ENCODE measurements at regions not wholly inside any gene's neighbourhood (a gene's known extent, or its start where the extent isn't known, plus 50 kb on each side); places are given as distances from the start of the nearest gene placed in this dataset.

GRCh38 chr7:18213652-18214051 lies 186.0 kb upstream of the PRPS1L1 start:
- H3K27me3 Mint-ChIP-seq (ENCODE audit: low read depth) = no peaks in the 10 kb centered on the region
- H3K4me1 Mint-ChIP-seq = no peaks in the 10 kb centered on the region
- H3K4me3 Mint-ChIP-seq = no peak overlapping the region
- ChIA-PET POLR2A (no interaction called here), CTCF (interaction anchor here (1.1 to 1.4 kb wide), 3 partner anchors 107 to 444 kb away, joined by 3 read pairs; no protein-coding TSS in a partner anchor)
- H3K36me3 Mint-ChIP-seq = no peaks in the 10 kb centered on the region
- no peak for ATAC-seq
- DNase-seq (ENCODE audit: low spot score) = no peak
- peaks cover 3% of the 10 kb centered on the region; the same call in 1 of the 2 replicates for H3K9me3 Mint-ChIP-seq
- H3K27ac Mint-ChIP-seq = no peak overlapping the region
- TF ChIP-seq ZNF219 (CRISPR knock-in tag; IDR thresholded peaks at IDR 0.05; ENCODE audit: borderline replicate concordance) (no peak), GABPB1 (CRISPR knock-in tag; IDR thresholded peaks at IDR 0.05) (no peak), ZBTB21 (CRISPR knock-in tag; IDR thresholded peaks at IDR 0.05; ENCODE audit: borderline replicate concordance) (no peak), RORB (CRISPR knock-in tag; IDR thresholded peaks at IDR 0.05) (no peak)

GRCh38 chr7:18216270-18216669 lies 188.6 kb upstream of the PRPS1L1 start:
- no peak for TF ChIP-seq ATF2 (CRISPR knock-in tag; IDR thresholded peaks at IDR 0.05; ENCODE audit: borderline replicate concordance, low read depth)
- TF ChIP-seq ZNF671 (CRISPR knock-in tag; IDR thresholded peaks at IDR 0.05) = no peak
- TF ChIP-seq MAX (CRISPR knock-in tag; IDR thresholded peaks at IDR 0.05) = no peak
- no peak for TF ChIP-seq ATF1 (CRISPR knock-in tag; IDR thresholded peaks at IDR 0.05)
- no peak for TF ChIP-seq SOX15 (CRISPR knock-in tag; IDR thresholded peaks at IDR 0.05)
- no peak for TF ChIP-seq TEAD4 (CRISPR knock-in tag; IDR thresholded peaks at IDR 0.05)
- no peak for TF ChIP-seq TP53 (CRISPR knock-in tag; IDR thresholded peaks at IDR 0.05)
- no peak for TF ChIP-seq ARID4B (CRISPR knock-in tag; IDR thresholded peaks at IDR 0.05; ENCODE audit: borderline replicate concordance)
- no peak for TF ChIP-seq ZNF219 (CRISPR knock-in tag; IDR thresholded peaks at IDR 0.05; ENCODE audit: borderline replicate concordance)
- ChIA-PET POLR2A (no interaction called here), CTCF (no interaction called here)
- Mint-ChIP-seq H3K9me3 (no peaks in the 10 kb centered on the region), H3K36me3 (no peaks in the 10 kb centered on the region), H3K27ac (no peak overlapping the region), H3K27me3 (ENCODE audit: low read depth) (no peaks in the 10 kb centered on the region), H3K4me1 (no peaks in the 10 kb centered on the region), H3K4me3 (no peak overlapping the region)
- DNase-seq (ENCODE audit: low spot score) (no peak), ATAC-seq (no peak)

GRCh38 chr7:18221377-18222293 lies 194.0 kb upstream of the PRPS1L1 start:
- H3K27ac Mint-ChIP-seq = no peak overlapping the region
- no peaks in the 10 kb centered on the region for H3K9me3 Mint-ChIP-seq
- no peak for ATAC-seq
- ChIA-PET CTCF (no interaction called here), POLR2A (no interaction called here)
- no peak overlapping the region for H3K4me3 Mint-ChIP-seq
- no peaks in the 10 kb centered on the region for H3K4me1 Mint-ChIP-seq
- no peak for DNase-seq (ENCODE audit: low spot score)
- H3K36me3 Mint-ChIP-seq = no peaks in the 10 kb centered on the region
- no peaks in the 10 kb centered on the region for H3K27me3 Mint-ChIP-seq (ENCODE audit: low read depth)
- no peak for TF ChIP-seq E2F1 (CRISPR knock-in tag; IDR thresholded peaks at IDR 0.05)
- TF ChIP-seq CDX4 (CRISPR knock-in tag; IDR thresholded peaks at IDR 0.05; ENCODE audit: borderline replicate concordance) = no peak
- no peak for TF ChIP-seq CREM (CRISPR knock-in tag; IDR thresholded peaks at IDR 0.05)
- no peak for TF ChIP-seq AR (CRISPR knock-in tag; IDR thresholded peaks at IDR 0.05)
- no peak for TF ChIP-seq ERG (CRISPR knock-in tag; IDR thresholded peaks at IDR 0.05)
- no peak for TF ChIP-seq ZNF671 (CRISPR knock-in tag; IDR thresholded peaks at IDR 0.05)
- TF ChIP-seq IRF1 (CRISPR knock-in tag; IDR thresholded peaks at IDR 0.05) = no peak
